AML-193 (cell line): ENCODE measurements at regions not wholly inside any gene's neighbourhood (a gene's known extent, or its start where the extent isn't known, plus 50 kb on each side); places are given as distances from the start of the nearest gene placed in this dataset.
"Not testable (repeated sequence)": the region's sequence is repeated elsewhere in the genome, so short reads cannot be mapped to it uniquely, and the experiment has no call there.

Source experiments
- DNase-seq, 2 experiments: peaks; one replicate each; lab custom pipeline; 2025; lab: John Stamatoyannopoulos, UW

GRCh38 chr2:136327162-136327852, 209.4 kb upstream of the CXCR4 start:
- DNase-seq, result no peak

- DNase-seq, result peak in 1 of 2 experiments; percentile 16
These were observed 207.9 kb upstream of the CXCR4 start for GRCh38 chr2:136325844-136326331.

GRCh38 chr2:136324966-136325365, 207.0 kb upstream of the CXCR4 start:
- peak; percentile 93 to 97 for DNase-seq

GRCh38 chr2:136323935-136324334, 206.0 kb upstream of the CXCR4 start:
- no peak for DNase-seq

- DNase-seq, result no peak
These were observed 205.2 kb upstream of the CXCR4 start for GRCh38 chr2:136323195-136323594.

- DNase-seq, result peak; percentile 54 to 63
These were observed 204.5 kb upstream of the CXCR4 start for GRCh38 chr2:136322428-136322827.

- DNase-seq, result no peak
These were observed 201.7 kb upstream of the CXCR4 start for GRCh38 chr2:136319651-136320050.

GRCh38 chr2:136319237-136319636, 201.3 kb upstream of the CXCR4 start:
- peak; percentile 37 to 39 for DNase-seq

- no peak for DNase-seq
These were observed 196.3 kb upstream of the CXCR4 start for GRCh38 chr2:136314240-136314639.

GRCh38 chr2:136312568-136312967, 194.6 kb upstream of the CXCR4 start:
- DNase-seq, result not testable (repeated sequence)

GRCh38 chr2:136310797-136311603, 193.1 kb upstream of the CXCR4 start:
- no peak for DNase-seq

GRCh38 chr2:136310005-136310495, 192.1 kb upstream of the CXCR4 start:
- DNase-seq, result no peak

- DNase-seq, result no peak
These were observed 190.7 kb upstream of the CXCR4 start for GRCh38 chr2:136308611-136309010.

- no peak for DNase-seq
These were observed 188.9 kb upstream of the CXCR4 start for GRCh38 chr2:136306836-136307235.

- DNase-seq, result peak in 1 of 2 experiments; percentile 3
These were observed 187.7 kb upstream of the CXCR4 start for GRCh38 chr2:136305517-136306192.

- DNase-seq, result no peak
These were observed 183.1 kb upstream of the CXCR4 start for GRCh38 chr2:136301006-136301405.

GRCh38 chr2:136298631-136299030, 180.7 kb upstream of the CXCR4 start:
- DNase-seq, result no peak

GRCh38 chr2:136297994-136298393, 180.0 kb upstream of the CXCR4 start:
- DNase-seq, result no peak

- DNase-seq, result no peak
These were observed 179.4 kb upstream of the CXCR4 start for GRCh38 chr2:136297312-136297711.

GRCh38 chr2:136295168-136295567, 177.2 kb upstream of the CXCR4 start:
- no peak for DNase-seq

GRCh38 chr2:136291871-136292270, 173.9 kb upstream of the CXCR4 start:
- DNase-seq, result no peak

GRCh38 chr2:136290326-136290725, 172.4 kb upstream of the CXCR4 start:
- no peak for DNase-seq
